ENCODE measurements at regions not wholly inside any gene's neighbourhood (a gene's known extent, or its start where the extent isn't known, plus 50 kb on each side); places are given as distances from the start of the nearest gene placed in this dataset.

DNA sequence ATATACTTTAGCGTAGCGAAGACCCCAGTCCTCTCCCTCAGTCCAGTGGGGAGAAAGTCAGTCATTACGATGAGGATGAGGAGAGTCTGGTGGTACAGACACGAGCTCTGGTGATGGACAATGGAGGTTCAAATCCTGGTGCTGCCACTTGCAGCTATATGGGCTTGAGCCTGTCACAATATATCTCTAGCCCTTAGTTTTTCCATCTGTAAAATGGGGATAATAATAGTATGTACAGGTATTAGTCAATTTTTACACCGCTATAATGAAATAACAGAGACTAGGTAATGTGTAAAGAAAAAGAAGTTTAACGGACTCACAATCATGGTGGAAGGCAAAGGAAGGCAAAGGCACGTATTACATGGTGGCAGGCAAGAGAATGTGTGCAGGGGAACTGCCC lies 237.9 kb downstream of the BCAS1 start:
- in situ Hi-C loops (cut with HindIII; ENCODE audit: low pct_unique_long_range_greater_than_20kb, low sequenced_read_pairs): no loop called here
- no peak for DNase-seq (ENCODE audit: low read depth in 1 of 2, low spot score in 1 of 2)
- no peak for TF ChIP-seq JUND (IDR thresholded peaks at IDR 0.05; ENCODE audit: low read depth)

- no peak for DNase-seq (ENCODE audit: low read depth in 1 of 2, low spot score in 1 of 2)
- in situ Hi-C loops (cut with HindIII; ENCODE audit: low pct_unique_long_range_greater_than_20kb, low sequenced_read_pairs): no loop called here
- TF ChIP-seq JUND (IDR thresholded peaks at IDR 0.05; ENCODE audit: low read depth): no peak
Observed at GRCh38 chr20:53831812-53832211, 238.2 kb upstream of the ZNF217 start.

GRCh38 chr20:53831228-53831627 lies 237.6 kb upstream of the ZNF217 start:
- TF ChIP-seq JUND (IDR thresholded peaks at IDR 0.05; ENCODE audit: low read depth): no peak
- no peak for DNase-seq (ENCODE audit: low read depth in 1 of 2, low spot score in 1 of 2)
- in situ Hi-C loops (cut with HindIII; ENCODE audit: low pct_unique_long_range_greater_than_20kb, low sequenced_read_pairs): no loop called here

GRCh38 chr20:53829724-53830521 lies 236.3 kb upstream of the ZNF217 start:
- in situ Hi-C loops (cut with HindIII; ENCODE audit: low pct_unique_long_range_greater_than_20kb, low sequenced_read_pairs): no loop called here
- no peak for TF ChIP-seq JUND (IDR thresholded peaks at IDR 0.05; ENCODE audit: low read depth)
- no peak for DNase-seq (ENCODE audit: low read depth in 1 of 2, low spot score in 1 of 2)

- in situ Hi-C loops (cut with HindIII; ENCODE audit: low pct_unique_long_range_greater_than_20kb, low sequenced_read_pairs): no loop called here
- no peak for TF ChIP-seq JUND (IDR thresholded peaks at IDR 0.05; ENCODE audit: low read depth)
- peak in 1 of 2 experiments; percentile 53 for DNase-seq (ENCODE audit: low read depth in 1 of 2, low spot score in 1 of 2)
Observed at GRCh38 chr20:53829255-53829723, 235.7 kb upstream of the ZNF217 start.

DNA sequence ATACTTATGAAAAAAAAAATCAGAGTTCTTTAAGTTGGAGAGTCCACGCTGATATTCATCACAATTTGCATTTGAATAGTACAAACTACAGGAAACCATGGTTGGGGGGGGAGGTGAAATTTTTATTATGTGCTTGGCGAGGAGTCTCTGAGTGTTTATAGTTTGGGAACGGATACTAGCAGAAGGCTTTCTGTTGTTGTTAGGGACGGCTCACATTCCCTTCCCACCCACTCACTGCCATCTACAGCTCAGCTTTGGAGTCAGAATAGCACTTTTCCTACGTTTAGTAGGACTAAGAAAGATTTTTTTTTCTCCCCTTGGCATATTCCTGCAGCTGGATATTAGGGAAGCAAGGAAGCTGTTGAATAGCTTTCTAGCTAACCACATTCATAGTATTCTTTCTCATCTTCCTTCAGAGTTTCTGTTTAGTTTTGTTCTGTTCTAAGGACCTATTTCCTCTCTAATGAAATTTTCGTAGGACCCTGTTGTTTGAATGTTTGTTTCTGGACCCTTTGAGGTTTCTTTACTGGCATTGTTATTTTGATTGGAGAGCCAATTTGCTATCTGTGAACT lies 235.1 kb upstream of the ZNF217 start:
- in situ Hi-C loops (cut with HindIII; ENCODE audit: low pct_unique_long_range_greater_than_20kb, low sequenced_read_pairs): no loop called here
- peak in 1 of 2 experiments; percentile 71 for DNase-seq (ENCODE audit: low read depth in 1 of 2, low spot score in 1 of 2)
- no peak for TF ChIP-seq JUND (IDR thresholded peaks at IDR 0.05; ENCODE audit: low read depth)

- in situ Hi-C loops (cut with HindIII; ENCODE audit: low pct_unique_long_range_greater_than_20kb, low sequenced_read_pairs): no loop called here
- DNase-seq (ENCODE audit: low read depth in 1 of 2, low spot score in 1 of 2): peak in 1 of 2 experiments; percentile 63
- no peak for TF ChIP-seq JUND (IDR thresholded peaks at IDR 0.05; ENCODE audit: low read depth)
Observed at GRCh38 chr20:53828088-53828681, 234.5 kb upstream of the ZNF217 start.

DNA sequence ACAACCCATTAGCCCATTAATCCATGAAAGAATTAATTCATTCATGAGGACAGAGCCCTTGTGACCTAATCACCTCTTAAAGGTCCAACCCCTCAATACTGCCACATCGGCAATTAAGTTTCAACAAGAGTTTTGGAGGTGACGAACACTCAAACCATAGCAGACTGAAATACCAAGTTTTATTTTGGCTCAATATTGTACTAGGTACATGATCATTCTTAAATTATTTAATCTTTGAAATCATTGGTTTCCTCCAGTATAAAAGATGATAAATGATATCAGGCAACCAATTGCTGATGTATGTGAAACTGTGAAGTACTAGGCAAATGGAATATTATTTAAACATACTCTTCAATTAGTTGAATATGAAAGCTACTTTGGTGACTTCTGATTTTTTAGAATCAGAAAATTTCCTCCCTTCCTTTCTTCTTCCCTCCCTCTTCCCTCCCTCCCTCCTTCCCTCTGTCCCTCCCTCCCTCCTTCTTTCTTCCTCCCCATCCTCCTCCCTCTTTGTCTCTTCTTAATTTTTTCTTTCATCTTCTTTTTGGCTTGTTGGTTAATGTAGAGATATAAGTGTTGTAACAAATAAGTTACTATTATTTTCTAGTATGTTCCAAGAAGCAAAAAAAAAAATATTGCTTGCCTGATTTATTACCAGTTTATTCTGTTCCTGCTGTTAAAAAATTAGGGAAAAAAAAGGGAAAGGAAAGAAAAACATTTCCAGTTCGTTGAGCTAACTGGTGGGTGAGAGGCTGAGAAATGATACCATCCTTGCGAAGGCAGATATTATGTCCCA lies 233.9 kb upstream of the ZNF217 start:
- in situ Hi-C loops (cut with HindIII; ENCODE audit: low pct_unique_long_range_greater_than_20kb, low sequenced_read_pairs): no loop called here
- TF ChIP-seq JUND (IDR thresholded peaks at IDR 0.05; ENCODE audit: low read depth): no peak
- no peak for DNase-seq (ENCODE audit: low read depth in 1 of 2, low spot score in 1 of 2)

DNA sequence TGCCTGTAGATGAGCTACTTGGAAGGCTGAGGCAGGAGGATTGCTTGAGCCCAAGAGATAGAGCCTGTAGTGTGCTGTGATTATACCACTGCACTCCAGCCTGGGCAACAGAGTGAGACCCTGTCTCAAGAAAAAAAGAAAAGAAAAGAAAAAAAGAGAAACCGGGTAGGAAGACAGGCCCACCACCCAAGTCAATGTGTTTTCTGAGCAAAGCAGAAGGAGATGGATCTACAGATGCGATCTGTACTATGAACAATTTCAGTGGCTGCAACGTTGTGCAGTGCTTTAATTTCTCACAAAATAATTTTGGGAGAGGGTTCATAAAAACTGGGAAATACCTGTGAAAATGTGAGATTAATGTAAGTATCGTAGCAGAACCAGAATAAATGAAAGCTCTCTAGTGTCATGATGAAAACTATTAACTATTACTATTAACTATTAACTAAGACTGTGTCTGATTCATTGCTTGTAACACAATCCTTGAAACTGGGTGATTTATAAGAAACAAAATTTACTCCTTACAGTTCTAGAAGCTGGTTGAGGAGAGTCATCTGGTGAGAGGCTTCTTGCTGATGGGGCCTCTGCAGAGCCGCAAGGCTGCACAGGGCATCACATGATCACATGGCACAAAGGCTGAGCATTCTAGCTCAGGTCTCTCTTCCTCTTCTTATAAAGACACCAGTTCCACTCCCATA lies 233.1 kb upstream of the ZNF217 start:
- TF ChIP-seq JUND (IDR thresholded peaks at IDR 0.05; ENCODE audit: low read depth): no peak
- in situ Hi-C loops (cut with HindIII; ENCODE audit: low pct_unique_long_range_greater_than_20kb, low sequenced_read_pairs): no loop called here
- DNase-seq (ENCODE audit: low read depth in 1 of 2, low spot score in 1 of 2): no peak

DNA sequence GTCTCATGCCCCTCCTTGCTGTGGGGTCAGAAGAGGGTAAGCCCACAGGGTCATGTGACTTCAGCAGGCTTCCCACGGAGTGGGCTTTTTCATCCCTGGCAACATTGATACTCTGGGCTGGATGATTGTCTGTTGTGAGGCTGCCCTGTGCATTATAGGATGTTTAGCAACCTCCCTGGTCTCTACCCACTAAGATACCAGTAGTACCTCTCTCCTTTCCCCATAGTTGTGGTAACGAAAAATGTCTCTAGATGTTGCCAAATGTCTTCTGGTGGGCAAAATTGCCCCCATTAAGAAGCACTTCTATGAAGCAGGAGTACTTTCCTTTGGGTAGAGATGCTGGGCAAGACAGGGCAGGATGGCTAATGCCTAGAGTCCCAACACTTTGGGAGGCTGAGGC lies 232.5 kb upstream of the ZNF217 start:
- in situ Hi-C loops (cut with HindIII; ENCODE audit: low pct_unique_long_range_greater_than_20kb, low sequenced_read_pairs): no loop called here
- TF ChIP-seq JUND (IDR thresholded peaks at IDR 0.05; ENCODE audit: low read depth): no peak
- no peak for DNase-seq (ENCODE audit: low read depth in 1 of 2, low spot score in 1 of 2)

DNA sequence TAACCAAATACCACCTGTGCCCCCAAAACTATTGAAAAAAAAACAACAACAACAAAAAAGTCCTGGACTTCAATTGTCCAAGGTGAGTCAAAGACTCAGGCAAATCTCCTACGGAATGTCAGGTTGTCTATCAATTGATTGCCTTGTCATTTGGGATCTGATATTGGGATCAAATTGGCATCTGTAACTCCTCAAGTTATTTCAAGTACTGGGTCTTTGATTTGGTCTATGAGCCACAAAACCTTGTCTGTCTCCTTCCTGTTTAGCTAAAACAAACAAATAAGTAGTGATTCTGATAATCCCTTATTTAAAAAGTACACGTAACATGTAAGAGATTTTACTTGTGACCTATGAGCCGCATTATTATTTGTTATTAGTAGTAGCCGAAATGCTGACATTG lies 231.6 kb upstream of the ZNF217 start:
- no peak for TF ChIP-seq JUND (IDR thresholded peaks at IDR 0.05; ENCODE audit: low read depth)
- in situ Hi-C loops (cut with HindIII; ENCODE audit: low pct_unique_long_range_greater_than_20kb, low sequenced_read_pairs): no loop called here
- no peak for DNase-seq (ENCODE audit: low read depth in 1 of 2, low spot score in 1 of 2)

- no peak for DNase-seq (ENCODE audit: low read depth in 1 of 2, low spot score in 1 of 2)
- in situ Hi-C loops (cut with HindIII; ENCODE audit: low pct_unique_long_range_greater_than_20kb, low sequenced_read_pairs): no loop called here
- no peak for TF ChIP-seq JUND (IDR thresholded peaks at IDR 0.05; ENCODE audit: low read depth)
Observed at GRCh38 chr20:53824779-53825178, 231.1 kb upstream of the ZNF217 start.
